Sigmoid colon (tissue), 4 donors: ENCODE measurements at regions not wholly inside any gene's neighbourhood (a gene's known extent, or its start where the extent isn't known, plus 50 kb on each side); places are given as distances from the start of the nearest gene placed in this dataset.

Experiments
- CTCF ChIP-seq, 4 experiments: fragments of 450-650 bp in 3 of 4; fragments of 200-600 bp in 1 of 4; IDR thresholded peaks; one replicate each; pipeline ENCODE4 v1.5.1; 2016 to 2019; ENCODE audit warnings: antibody characterized with exemption in 4 of 4, mild to moderate bottlenecking in 3 of 4, moderate library complexity in 2 of 4
- EP300 ChIP-seq, 4 donors: sonication (generic); formaldehyde crosslinking; IDR thresholded peaks; one replicate each; pipeline ENCODE4 v1.6.1; 2017; ENCODE audit warnings: antibody characterized with exemption in 4 of 4

DNA sequence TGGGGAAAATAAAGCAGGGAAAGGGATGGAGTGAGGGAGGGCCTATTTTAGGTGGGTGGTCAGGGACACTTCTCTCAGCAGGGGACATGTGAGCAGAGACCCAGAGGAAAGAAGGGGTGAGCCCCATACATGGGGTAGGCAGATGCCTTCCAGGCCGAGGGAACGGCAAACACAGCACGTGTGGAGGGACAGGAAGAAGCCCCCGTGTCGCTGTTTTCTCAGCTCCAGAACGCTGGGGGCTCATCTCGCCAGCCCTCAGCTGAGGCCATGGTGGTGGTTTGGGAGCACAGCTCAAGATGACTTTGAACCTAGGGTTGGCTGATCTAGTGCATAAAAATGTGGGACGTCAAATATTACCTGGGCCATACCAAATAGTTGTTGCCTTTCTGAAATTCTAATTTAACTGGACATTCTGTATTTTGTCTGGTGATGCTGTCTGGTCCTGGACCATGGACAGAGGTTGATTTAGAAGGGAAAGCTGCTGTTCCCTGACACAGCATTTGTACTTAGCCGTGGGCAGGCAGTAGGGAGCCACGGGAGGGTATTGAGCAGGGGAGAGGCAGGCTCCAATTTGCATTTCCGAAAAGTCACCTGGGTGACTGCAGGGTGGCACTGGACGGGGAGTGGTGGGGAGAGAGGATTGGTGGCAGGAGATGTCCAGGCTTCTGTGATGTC is 53.1 kb upstream of the RUNX3 start:
- TF ChIP-seq CTCF (IDR thresholded peaks at IDR 0.05): no peak
- TF ChIP-seq EP300 (IDR thresholded peaks at IDR 0.05): no peak
